Epithelial cell of proximal tubule (primary cell): ENCODE measurements at regions not wholly inside any gene's neighbourhood (a gene's known extent, or its start where the extent isn't known, plus 50 kb on each side); places are given as distances from the start of the nearest gene placed in this dataset.

Experiments
- DNase-seq: peaks from one replicate; pipeline ENCODE4 v3.0.0-alpha.2; 2011; ENCODE audit warnings: low read depth
- H3K4me3 ChIP-seq: 2 replicates; pipeline ENCODE4 v1.5.1; 2011; ENCODE audit warnings: low read depth, mild to moderate bottlenecking, low read length
- CTCF ChIP-seq: conservative IDR thresholded peaks from 2 replicates; pipeline ENCODE4 v1.5.1; 2012; ENCODE audit warnings: low read depth, mild to moderate bottlenecking, low read length

GRCh38 chr14:101232340-101233020 is 328.8 kb upstream of the DIO3 start:
- no peak for DNase-seq
- H3K4me3 ChIP-seq = no peak overlapping the region
- TF ChIP-seq CTCF = no peak

GRCh38 chr14:101233021-101233366 is 328.3 kb upstream of the DIO3 start:
- no peak for DNase-seq
- H3K4me3 ChIP-seq = no peak overlapping the region
- TF ChIP-seq CTCF = no peak

GRCh38 chr14:101233391-101233790 is 327.9 kb upstream of the DIO3 start:
- no peak overlapping the region for H3K4me3 ChIP-seq
- no peak for TF ChIP-seq CTCF
- DNase-seq = no peak

- DNase-seq = no peak
- TF ChIP-seq CTCF = no peak
Observed at GRCh38 chr14:101233808-101234207, 327.5 kb upstream of the DIO3 start.

GRCh38 chr14:101234244-101234937 is 326.9 kb upstream of the DIO3 start:
- no peak overlapping the region for H3K4me3 ChIP-seq
- TF ChIP-seq CTCF = no peak
- no peak for DNase-seq

More at GRCh38 chr14:101233808-101234207, 327.5 kb upstream of the DIO3 start:
- H3K4me3 ChIP-seq = no peak overlapping the region

GRCh38 chr14:101234999-101235334 is 326.3 kb upstream of the DIO3 start:
- TF ChIP-seq CTCF = no peak
- H3K4me3 ChIP-seq = no peak overlapping the region

More at GRCh38 chr14:101234999-101235334, 326.3 kb upstream of the DIO3 start:
- DNase-seq = no peak
